ENCODE measurements at regions not wholly inside any gene's neighbourhood (a gene's known extent, or its start where the extent isn't known, plus 50 kb on each side); places are given as distances from the start of the nearest gene placed in this dataset.

GRCh38 chr5:117497601-117498000 is 923.0 kb upstream of the SEMA6A start:
- WGBS, 2 donors = 27 to 40% methylated on average over 3 of the region's 3 CpGs
- no peak for TF ChIP-seq POLR2A (IDR thresholded peaks at IDR 0.05)
- TF ChIP-seq CTCF (IDR thresholded peaks at IDR 0.05) = no peak
- H3K27ac ChIP-seq = no peak overlapping the region
- H3K9me3 ChIP-seq = no peaks in the 10 kb centered on the region
- no peaks in the 10 kb centered on the region for H3K4me1 ChIP-seq
- H3K36me3 ChIP-seq = no peaks in the 10 kb centered on the region
- DNase-seq = no peak
- no peak overlapping the region for H3K4me3 ChIP-seq
- H3K27me3 ChIP-seq = no peaks in the 10 kb centered on the region
- intact Hi-C loops (cut with DNase I) = no loop called here

- H3K9me3 ChIP-seq = no peaks in the 10 kb centered on the region
- DNase-seq = no peak
- H3K4me3 ChIP-seq = no peak overlapping the region
- no peaks in the 10 kb centered on the region for H3K27me3 ChIP-seq
- TF ChIP-seq POLR2A (IDR thresholded peaks at IDR 0.05) (no peak), CTCF (IDR thresholded peaks at IDR 0.05) (no peak)
- H3K27ac ChIP-seq = no peak overlapping the region
- H3K36me3 ChIP-seq = no peaks in the 10 kb centered on the region
- WGBS, 2 donors = 35 to 40% methylated on average over 1 of the region's 1 CpG
- no peaks in the 10 kb centered on the region for H3K4me1 ChIP-seq
- intact Hi-C loops (cut with DNase I) = no loop called here
Measured at GRCh38 chr5:117496801-117497200, 922.2 kb upstream of the SEMA6A start.

- intact Hi-C loops (cut with DNase I) = no loop called here
Measured at GRCh38 chr5:117494188-117494587, 919.6 kb upstream of the SEMA6A start.

GRCh38 chr5:117488976-117489500 is 914.4 kb upstream of the SEMA6A start:
- no peaks in the 10 kb centered on the region for H3K27me3 ChIP-seq
- intact Hi-C loops (cut with DNase I) = no loop called here
- no peak overlapping the region for H3K27ac ChIP-seq
- H3K36me3 ChIP-seq = no peaks in the 10 kb centered on the region
- H3K4me1 ChIP-seq = no peaks in the 10 kb centered on the region
- TF ChIP-seq CTCF (IDR thresholded peaks at IDR 0.05) = no peak
- 63 to 100% methylated on average over 1 to 2 of the region's 2 CpGs for WGBS, 2 donors
- no peak overlapping the region for H3K4me3 ChIP-seq
- DNase-seq = no peak
- no peaks in the 10 kb centered on the region for H3K9me3 ChIP-seq

More at GRCh38 chr5:117494188-117494587, 919.6 kb upstream of the SEMA6A start:
- Histone ChIP-seq H3K9me3 (no peaks in the 10 kb centered on the region), H3K27ac (no peak overlapping the region), H3K36me3 (no peaks in the 10 kb centered on the region), H3K4me1 (no peaks in the 10 kb centered on the region), H3K4me3 (no peak overlapping the region), H3K27me3 (no peaks in the 10 kb centered on the region)
- TF ChIP-seq CTCF (IDR thresholded peaks at IDR 0.05) = no peak
- TF ChIP-seq POLR2A (IDR thresholded peaks at IDR 0.05) = no peak
- WGBS, 2 donors = 70 to 81% methylated on average over 2 of the region's 2 CpGs
- DNase-seq = no peak

GRCh38 chr5:117487556-117487955 is 912.9 kb upstream of the SEMA6A start:
- no peaks in the 10 kb centered on the region for H3K27me3 ChIP-seq
- H3K36me3 ChIP-seq = no peaks in the 10 kb centered on the region
- H3K4me3 ChIP-seq = no peak overlapping the region
- TF ChIP-seq POLR2A (IDR thresholded peaks at IDR 0.05) (no peak), CTCF (IDR thresholded peaks at IDR 0.05) (no peak)
- no peaks in the 10 kb centered on the region for H3K4me1 ChIP-seq
- 63 to 66% methylated on average over 4 of the region's 4 CpGs for WGBS, 2 donors
- H3K27ac ChIP-seq = no peak overlapping the region
- intact Hi-C loops (cut with DNase I) = no loop called here
- H3K9me3 ChIP-seq = no peaks in the 10 kb centered on the region
- no peak for DNase-seq
